Endodermal cell (in vitro differentiated cells): ENCODE measurements at regions not wholly inside any gene's neighbourhood (a gene's known extent, or its start where the extent isn't known, plus 50 kb on each side); places are given as distances from the start of the nearest gene placed in this dataset.

Experiments
- DNase-seq: peaks from one replicate; pipeline ENCODE4 v3.0.0-alpha.2; 2017
- H3K27ac ChIP-seq: 2 replicates; pipeline ENCODE4 v1.5.1; 2013; ENCODE audit warnings: mild to moderate bottlenecking, low read depth, low read length, moderate library complexity
- H3K27me3 ChIP-seq: 2 replicates; pipeline ENCODE4 v1.6.1; 2013; ENCODE audit warnings: mild to moderate bottlenecking, low read length, moderate library complexity; ENCODE audit not compliant: insufficient read depth, control insufficient read depth, poor library complexity, severe bottlenecking
- H3K36me3 ChIP-seq: 2 replicates; pipeline ENCODE4 v1.7.0; 2013; ENCODE audit warnings: mild to moderate bottlenecking, low read length, moderate library complexity; ENCODE audit not compliant: control insufficient read depth, insufficient read depth
- H3K4me1 ChIP-seq: one replicate; pipeline ENCODE4 v1.7.0; 2013; ENCODE audit warnings: low read length; ENCODE audit not compliant: control insufficient read depth, insufficient read depth
- H3K4me3 ChIP-seq: 2 replicates; pipeline ENCODE4 v1.5.1; 2013; ENCODE audit warnings: mild to moderate bottlenecking, low read length, moderate library complexity
- H3K9ac ChIP-seq: 2 replicates; pipeline ENCODE4 v1.6.1; 2013; ENCODE audit warnings: mild to moderate bottlenecking, low read length, moderate library complexity; ENCODE audit not compliant: poor library complexity, severe bottlenecking; ENCODE audit errors: extremely low read depth
- H3K9me3 ChIP-seq: 2 replicates; pipeline ENCODE4 v1.6.1; 2013; ENCODE audit warnings: mild to moderate bottlenecking, low read length, moderate library complexity; ENCODE audit not compliant: control insufficient read depth
- H3K27ac Mint-ChIP-seq: 2 replicates; pipeline ENCODE4 v1.8.0; 2020; ENCODE audit warnings: mixed read lengths
- H3K27me3 Mint-ChIP-seq: 2 replicates; pipeline ENCODE4 v1.8.0; 2021; ENCODE audit warnings: mild to moderate bottlenecking, mixed read lengths; ENCODE audit not compliant: insufficient read depth
- H3K36me3 Mint-ChIP-seq: 2 replicates; pipeline ENCODE4 v1.8.0; 2020; ENCODE audit warnings: low read depth, mixed read lengths
- H3K4me1 Mint-ChIP-seq: 2 replicates; pipeline ENCODE4 v1.8.0; 2020; ENCODE audit warnings: mixed read lengths
- H3K4me3 Mint-ChIP-seq: 2 replicates; pipeline ENCODE4 v1.8.0; 2020; ENCODE audit warnings: mild to moderate bottlenecking, moderate library complexity, mixed read lengths
- H3K9me3 Mint-ChIP-seq: 2 replicates; pipeline ENCODE4 v1.8.0; 2020; ENCODE audit warnings: mild to moderate bottlenecking, mixed read lengths
- WGBS, 2 experiments: methylation state at CpG; one replicate each; pipeline versions ENCODE4 v1.1.5 to v1.1.7; 2013; ENCODE audit warnings: missing lambda C conversion rate in 2 of 2, mixed read lengths in 1 of 2; ENCODE audit not compliant: insufficient coverage in 1 of 2, insufficient read length in 1 of 2; 5-methylcytosine and 5-hydroxymethylcytosine counted together
- TF ChIP-seq, protein P1 (sequence below): fragments of 200-600 bp; sonication (generic); conservative IDR thresholded peaks from 2 replicates; pipeline ENCODE4 v1.5.0; 2021; ENCODE audit warnings: antibody characterized with exemption, mild to moderate bottlenecking

DNA sequence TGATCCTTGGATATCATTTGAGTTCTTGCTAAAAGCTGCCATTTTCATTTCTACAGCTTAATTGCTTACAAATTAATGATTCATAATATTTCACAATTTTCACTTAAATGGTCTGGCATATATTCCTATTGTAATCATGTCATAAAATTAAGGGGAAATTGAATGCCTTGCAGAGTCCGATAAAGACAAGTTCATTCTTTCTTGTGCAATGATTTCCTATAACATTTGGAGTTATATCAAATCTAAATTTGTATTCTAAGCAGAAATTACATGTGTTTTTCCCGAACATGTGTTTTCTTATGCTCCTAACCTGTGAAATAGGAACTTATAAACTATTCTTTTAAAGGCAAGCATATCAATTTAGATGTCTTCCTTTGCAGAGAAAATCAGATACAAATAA lies 118.3 kb upstream of the CYYR1 start:
- TF ChIP-seq, protein P1, sequence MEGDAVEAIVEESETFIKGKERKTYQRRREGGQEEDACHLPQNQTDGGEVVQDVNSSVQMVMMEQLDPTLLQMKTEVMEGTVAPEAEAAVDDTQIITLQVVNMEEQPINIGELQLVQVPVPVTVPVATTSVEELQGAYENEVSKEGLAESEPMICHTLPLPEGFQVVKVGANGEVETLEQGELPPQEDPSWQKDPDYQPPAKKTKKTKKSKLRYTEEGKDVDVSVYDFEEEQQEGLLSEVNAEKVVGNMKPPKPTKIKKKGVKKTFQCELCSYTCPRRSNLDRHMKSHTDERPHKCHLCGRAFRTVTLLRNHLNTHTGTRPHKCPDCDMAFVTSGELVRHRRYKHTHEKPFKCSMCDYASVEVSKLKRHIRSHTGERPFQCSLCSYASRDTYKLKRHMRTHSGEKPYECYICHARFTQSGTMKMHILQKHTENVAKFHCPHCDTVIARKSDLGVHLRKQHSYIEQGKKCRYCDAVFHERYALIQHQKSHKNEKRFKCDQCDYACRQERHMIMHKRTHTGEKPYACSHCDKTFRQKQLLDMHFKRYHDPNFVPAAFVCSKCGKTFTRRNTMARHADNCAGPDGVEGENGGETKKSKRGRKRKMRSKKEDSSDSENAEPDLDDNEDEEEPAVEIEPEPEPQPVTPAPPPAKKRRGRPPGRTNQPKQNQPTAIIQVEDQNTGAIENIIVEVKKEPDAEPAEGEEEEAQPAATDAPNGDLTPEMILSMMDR, result no peak
- Histone ChIP-seq H3K4me1 (no peaks in the 10 kb centered on the region), H3K9me3 (peaks cover 13% of the 10 kb centered on the region), H3K4me3 (no peak overlapping the region), H3K27me3 (no peaks in the 10 kb centered on the region), H3K9ac (no peak overlapping the region), H3K27ac (no peak overlapping the region), H3K36me3 (no peaks in the 10 kb centered on the region)
- Mint-ChIP-seq H3K4me3 (no peak overlapping the region), H3K36me3 (no peaks in the 10 kb centered on the region), H3K9me3 (peaks cover 7% of the 10 kb centered on the region), H3K27ac (no peak overlapping the region), H3K4me1 (no peaks in the 10 kb centered on the region), H3K27me3 (no peaks in the 10 kb centered on the region)
- WGBS, 2 experiments, result 94 to 100% methylated on average over 2 of the region's 2 CpGs
- no peak for DNase-seq

- H3K4me1 ChIP-seq, result no peaks in the 10 kb centered on the region
- H3K27me3 Mint-ChIP-seq, result no peaks in the 10 kb centered on the region
- 83 to 89% methylated on average over 3 to 6 of the region's 6 CpGs for WGBS, 2 experiments
- H3K9ac ChIP-seq, result no peak overlapping the region
- H3K4me1 Mint-ChIP-seq, result no peaks in the 10 kb centered on the region
- no peak overlapping the region for H3K27ac ChIP-seq
- no peaks in the 10 kb centered on the region for H3K27me3 ChIP-seq
- peaks cover 13% of the 10 kb centered on the region for H3K9me3 ChIP-seq
- H3K4me3 Mint-ChIP-seq, result no peak overlapping the region
- H3K36me3 ChIP-seq, result no peaks in the 10 kb centered on the region
- H3K4me3 ChIP-seq, result no peak overlapping the region
- peaks cover 7% of the 10 kb centered on the region for H3K9me3 Mint-ChIP-seq
- H3K36me3 Mint-ChIP-seq, result no peaks in the 10 kb centered on the region
- TF ChIP-seq, protein P1, result no peak
- H3K27ac Mint-ChIP-seq, result no peak overlapping the region
- DNase-seq, result no peak
Measured at GRCh38 chr21:26686705-26687104, 113.6 kb upstream of the CYYR1 start.

DNA sequence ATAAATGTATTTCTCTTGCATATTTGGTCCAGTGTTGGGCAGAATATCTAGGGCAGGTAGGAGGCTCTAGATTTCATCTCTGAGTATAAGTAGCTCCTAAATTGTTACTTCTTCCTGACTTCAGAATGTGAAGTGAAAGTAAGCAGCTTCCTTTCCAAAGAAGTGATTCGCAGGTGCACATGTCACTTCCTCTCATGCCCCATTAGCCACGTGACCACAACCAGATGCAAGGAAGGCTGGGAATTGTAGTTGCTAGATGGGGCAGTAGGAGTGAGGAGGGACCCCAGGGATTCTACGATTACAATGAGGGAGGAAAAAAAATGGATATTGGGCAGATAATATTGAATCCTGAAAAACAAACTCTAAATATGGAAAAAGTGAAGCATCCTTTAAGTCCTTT lies 113.2 kb upstream of the CYYR1 start:
- peak; percentile 73 for DNase-seq
- no peaks in the 10 kb centered on the region for H3K27me3 ChIP-seq
- 0 to 53% methylated on average over 1 to 3 of the region's 3 CpGs for WGBS, 2 experiments

More for the DNA sequence above, 113.2 kb upstream of the CYYR1 start:
- no peak overlapping the region for H3K4me3 ChIP-seq
- Mint-ChIP-seq H3K36me3 (no peaks in the 10 kb centered on the region), H3K4me1 (no peaks in the 10 kb centered on the region), H3K27me3 (no peaks in the 10 kb centered on the region), H3K9me3 (peaks cover 7% of the 10 kb centered on the region), H3K4me3 (no peak overlapping the region), H3K27ac (no peak overlapping the region)
- H3K36me3 ChIP-seq, result no peaks in the 10 kb centered on the region
- H3K4me1 ChIP-seq, result no peaks in the 10 kb centered on the region
- H3K9me3 ChIP-seq, result peaks cover 13% of the 10 kb centered on the region
- no peak overlapping the region for H3K27ac ChIP-seq
- no peak overlapping the region for H3K9ac ChIP-seq
- TF ChIP-seq, protein P1, result no peak
